22Rv1 (cell line): ENCODE measurements at regions not wholly inside any gene's neighbourhood (a gene's known extent, or its start where the extent isn't known, plus 50 kb on each side); places are given as distances from the start of the nearest gene placed in this dataset.

ENCODE experiments used
- H3K27ac ChIP-seq: fragments of 450-650 bp; 2 replicates; pipeline ENCODE4 v1.5.1; 2017
- ZFX ChIP-seq: fragments of 450-650 bp; IDR thresholded peaks from 2 replicates; pipeline ENCODE4 v1.6.1; 2017; ENCODE audit warnings: antibody characterized with exemption, borderline replicate concordance
- TF ChIP-seq, protein P1 (sequence below): fragments of 450-650 bp; IDR thresholded peaks from 2 replicates; pipeline ENCODE4 v1.5.1; 2017; ENCODE audit warnings: mild to moderate bottlenecking

DNA sequence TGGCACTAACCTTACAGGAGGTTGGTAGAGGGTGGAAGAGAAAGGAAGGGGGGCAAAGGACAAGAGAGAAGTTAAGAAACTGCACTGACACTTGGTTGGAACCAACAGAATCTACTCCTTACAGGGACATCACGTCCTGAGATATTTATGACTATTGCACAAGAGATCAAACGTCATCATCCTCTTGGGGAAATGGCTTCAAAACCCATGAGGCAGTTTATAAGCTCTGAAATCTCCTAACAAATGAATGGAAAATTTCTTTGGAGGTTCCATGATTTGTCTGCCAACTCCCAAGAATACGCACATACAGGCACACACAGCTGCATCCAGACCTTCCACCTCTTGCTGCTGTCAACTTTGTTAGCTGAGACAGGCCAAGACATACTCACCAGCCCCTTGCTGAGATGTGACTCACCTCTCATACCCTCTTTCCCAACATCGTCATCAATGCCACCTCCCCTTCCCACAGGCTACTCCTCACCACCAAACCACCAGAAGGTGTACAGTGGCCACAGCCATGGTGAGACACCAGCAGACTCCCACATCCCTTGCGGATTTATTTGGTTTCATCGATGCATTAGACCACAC, 135.5 kb downstream of the SETD4 start:
- no peak for TF ChIP-seq ZFX
- TF ChIP-seq, protein P1, sequence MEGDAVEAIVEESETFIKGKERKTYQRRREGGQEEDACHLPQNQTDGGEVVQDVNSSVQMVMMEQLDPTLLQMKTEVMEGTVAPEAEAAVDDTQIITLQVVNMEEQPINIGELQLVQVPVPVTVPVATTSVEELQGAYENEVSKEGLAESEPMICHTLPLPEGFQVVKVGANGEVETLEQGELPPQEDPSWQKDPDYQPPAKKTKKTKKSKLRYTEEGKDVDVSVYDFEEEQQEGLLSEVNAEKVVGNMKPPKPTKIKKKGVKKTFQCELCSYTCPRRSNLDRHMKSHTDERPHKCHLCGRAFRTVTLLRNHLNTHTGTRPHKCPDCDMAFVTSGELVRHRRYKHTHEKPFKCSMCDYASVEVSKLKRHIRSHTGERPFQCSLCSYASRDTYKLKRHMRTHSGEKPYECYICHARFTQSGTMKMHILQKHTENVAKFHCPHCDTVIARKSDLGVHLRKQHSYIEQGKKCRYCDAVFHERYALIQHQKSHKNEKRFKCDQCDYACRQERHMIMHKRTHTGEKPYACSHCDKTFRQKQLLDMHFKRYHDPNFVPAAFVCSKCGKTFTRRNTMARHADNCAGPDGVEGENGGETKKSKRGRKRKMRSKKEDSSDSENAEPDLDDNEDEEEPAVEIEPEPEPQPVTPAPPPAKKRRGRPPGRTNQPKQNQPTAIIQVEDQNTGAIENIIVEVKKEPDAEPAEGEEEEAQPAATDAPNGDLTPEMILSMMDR = no peak

DNA sequence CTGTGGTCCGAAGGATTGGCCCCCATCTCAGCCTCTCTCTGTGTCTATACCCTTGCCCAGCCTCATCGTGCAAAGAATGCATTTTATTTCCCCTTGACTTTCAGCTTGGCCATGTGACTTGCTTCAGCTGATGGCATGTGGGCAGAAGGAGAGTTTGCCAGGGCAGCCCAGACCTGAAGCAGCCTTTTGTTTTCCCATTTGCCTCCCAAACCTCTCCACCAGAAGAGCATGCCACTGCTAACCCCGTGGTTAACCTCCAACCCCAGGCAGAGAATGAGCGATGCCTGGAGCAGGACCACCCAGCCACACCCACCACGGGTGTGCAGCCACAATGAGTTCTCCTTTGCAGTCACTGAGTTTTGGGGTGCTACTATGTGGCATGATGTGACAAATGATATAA, 136.4 kb downstream of the SETD4 start:
- H3K27ac ChIP-seq = no peak overlapping the region
- TF ChIP-seq ZFX = no peak
- TF ChIP-seq, protein P1 = no peak

More for the DNA sequence above, 135.5 kb downstream of the SETD4 start:
- no peak overlapping the region for H3K27ac ChIP-seq

DNA sequence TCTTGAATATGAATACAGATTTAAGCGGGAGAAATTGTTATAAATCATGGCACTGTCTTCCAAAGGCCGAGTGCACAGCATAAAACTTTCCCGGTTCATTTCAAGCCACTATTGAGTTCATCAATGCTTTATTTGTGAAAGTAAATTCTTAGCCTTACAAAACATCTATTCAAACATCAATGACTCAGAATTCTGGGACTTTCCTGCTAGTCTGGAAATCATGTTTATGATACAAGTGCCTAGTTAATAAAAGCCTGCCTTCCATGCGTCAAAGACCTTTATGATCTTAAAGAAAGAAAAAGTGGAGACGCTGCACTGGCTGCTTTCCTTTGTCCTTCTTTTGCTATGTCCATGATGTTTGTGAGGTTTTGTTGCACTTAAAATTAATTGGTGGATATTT, 137.7 kb downstream of the SETD4 start:
- no peak overlapping the region for H3K27ac ChIP-seq
- TF ChIP-seq, protein P1 = no peak
- TF ChIP-seq ZFX = no peak

DNA sequence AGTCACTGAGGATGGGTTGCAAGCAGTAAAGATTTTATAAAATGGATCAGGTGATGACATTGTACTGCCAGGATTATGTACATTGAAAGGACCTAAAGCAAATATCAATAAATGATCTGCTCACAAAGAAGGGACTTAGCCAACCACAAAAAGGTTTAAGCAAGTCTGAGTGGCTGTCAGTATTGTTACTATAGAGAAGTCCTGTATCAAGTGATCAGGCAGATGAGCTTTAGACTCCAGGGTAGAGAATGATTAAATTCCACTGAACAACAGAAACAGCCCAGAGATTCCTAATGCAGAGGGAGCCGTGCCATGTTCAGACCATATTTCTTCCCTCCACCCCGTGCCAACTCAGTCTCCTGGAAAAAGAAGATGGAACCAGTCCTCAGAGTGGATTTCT, 138.9 kb downstream of the SETD4 start:
- no peak for TF ChIP-seq ZFX
- TF ChIP-seq, protein P1 = no peak
- H3K27ac ChIP-seq = no peak overlapping the region

DNA sequence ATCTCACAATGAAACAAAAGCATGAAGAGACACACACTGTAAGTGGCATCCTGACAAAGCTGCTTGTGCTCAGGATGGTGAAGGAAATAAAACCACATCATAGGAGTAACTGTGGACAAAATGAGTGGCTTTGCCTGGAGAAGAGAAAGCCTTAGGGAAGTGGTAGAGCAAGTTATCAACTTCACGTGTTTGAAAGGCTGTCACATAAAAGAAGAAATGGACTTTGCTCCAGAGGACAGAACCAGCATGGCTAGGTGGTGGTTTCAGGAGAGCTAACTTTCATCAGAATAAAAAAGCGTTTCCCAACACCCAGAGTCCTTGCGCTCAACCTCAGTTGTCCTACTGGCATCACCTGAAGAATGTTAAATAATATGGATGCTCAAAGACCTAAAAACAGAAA, 139.9 kb downstream of the SETD4 start:
- no peak for TF ChIP-seq ZFX
- TF ChIP-seq, protein P1 = no peak
- H3K27ac ChIP-seq = no peak overlapping the region

DNA sequence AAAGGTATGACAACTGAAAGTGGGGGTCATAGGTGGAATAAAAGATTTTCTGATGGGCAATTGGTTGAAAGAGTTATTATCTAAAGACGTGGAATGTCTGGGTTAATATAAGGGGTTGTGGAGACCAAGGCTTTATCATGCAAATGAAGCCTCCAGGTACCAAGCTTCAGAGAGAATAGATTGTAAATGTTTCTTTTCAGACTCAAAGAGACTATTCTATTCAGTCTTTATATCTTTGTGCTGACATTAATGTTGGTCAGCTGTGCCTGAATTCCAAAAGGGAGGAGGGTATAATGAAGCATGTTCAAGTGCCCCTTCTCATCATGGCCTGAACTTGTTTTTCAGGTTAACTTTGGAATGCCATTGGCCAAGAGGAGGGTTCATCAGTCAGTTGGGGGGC, 145.3 kb downstream of the SETD4 start:
- no peak overlapping the region for H3K27ac ChIP-seq
- no peak for TF ChIP-seq ZFX
- TF ChIP-seq, protein P1 = no peak

DNA sequence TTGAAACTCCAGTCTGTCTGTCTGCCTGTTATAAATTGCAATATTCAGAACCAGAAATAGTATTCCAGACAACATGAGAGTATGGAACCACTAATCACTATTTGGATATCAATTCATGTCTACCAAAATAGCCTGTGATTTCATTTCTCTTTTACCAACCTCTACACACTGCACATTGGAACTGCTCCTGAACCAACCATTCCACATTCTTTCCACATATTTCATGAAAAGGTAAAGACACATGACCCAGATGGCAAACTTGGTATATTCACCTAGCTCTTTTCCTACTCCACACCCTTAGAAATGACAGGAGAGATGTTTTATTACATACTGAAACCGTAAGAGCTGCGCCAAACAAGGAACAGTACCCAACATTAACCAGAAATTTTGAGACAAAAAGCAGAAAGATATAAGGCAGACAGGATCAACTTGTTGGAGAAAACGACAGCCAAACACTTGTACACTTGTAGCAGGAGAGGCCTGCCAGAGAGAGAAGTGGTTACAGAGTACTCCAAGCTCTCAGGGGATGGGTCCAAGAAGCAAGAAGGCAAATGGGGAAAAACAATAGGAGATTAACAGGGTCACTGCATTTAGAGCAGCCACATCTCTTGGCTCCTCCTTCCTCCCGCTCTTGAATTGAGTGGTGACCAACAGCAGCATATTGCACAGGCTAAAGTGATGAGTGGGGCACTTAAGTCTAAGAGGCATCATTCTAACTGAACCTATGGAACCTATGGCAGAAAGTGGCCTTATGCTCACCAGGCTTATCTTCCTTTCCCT, 148.7 kb downstream of the SETD4 start:
- TF ChIP-seq, protein P1 = no peak
- TF ChIP-seq ZFX = no peak
- no peak overlapping the region for H3K27ac ChIP-seq
